ENCODE measurements at regions not wholly inside any gene's neighbourhood (a gene's known extent, or its start where the extent isn't known, plus 50 kb on each side); places are given as distances from the start of the nearest gene placed in this dataset.
A peak's percentile ranks its signal among the peaks of the same experiment; 100 is the strongest.

DNA sequence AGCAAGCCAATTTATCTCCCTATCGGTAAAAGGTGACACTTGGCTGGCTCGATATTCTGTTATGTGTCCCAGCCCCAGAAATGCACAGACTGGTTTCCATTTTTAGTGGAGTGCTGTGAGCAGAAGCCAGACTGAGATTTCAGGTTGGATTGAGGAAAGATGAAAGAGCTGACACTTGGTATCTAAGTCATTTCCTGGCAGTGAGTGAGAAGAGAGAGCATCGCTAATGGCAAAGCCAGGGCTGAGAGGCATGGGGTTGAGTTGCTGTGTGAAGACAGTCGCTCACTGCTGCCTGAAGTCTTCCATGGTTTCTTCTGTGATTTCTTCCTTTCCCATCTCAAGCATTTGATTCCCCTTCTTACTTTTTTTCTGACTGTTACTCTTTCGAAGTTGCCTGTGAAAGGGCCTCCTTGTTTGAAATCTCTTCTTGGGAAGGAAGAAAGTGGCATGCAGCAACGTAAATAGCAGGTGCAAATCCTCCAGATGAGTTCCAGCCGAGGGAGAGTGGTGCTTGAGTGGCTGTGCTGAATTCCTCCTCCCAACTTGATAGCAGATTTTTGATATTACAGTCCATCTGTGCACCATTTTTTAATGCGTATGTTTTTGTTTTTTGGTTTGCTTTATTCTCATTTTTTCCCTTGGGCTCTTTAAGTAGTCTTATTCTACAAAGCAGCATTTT, 109.2 kb upstream of the LIMCH1 start:
- peak; percentile 43 for DNase-seq (ENCODE audit: low spot score)

DNA sequence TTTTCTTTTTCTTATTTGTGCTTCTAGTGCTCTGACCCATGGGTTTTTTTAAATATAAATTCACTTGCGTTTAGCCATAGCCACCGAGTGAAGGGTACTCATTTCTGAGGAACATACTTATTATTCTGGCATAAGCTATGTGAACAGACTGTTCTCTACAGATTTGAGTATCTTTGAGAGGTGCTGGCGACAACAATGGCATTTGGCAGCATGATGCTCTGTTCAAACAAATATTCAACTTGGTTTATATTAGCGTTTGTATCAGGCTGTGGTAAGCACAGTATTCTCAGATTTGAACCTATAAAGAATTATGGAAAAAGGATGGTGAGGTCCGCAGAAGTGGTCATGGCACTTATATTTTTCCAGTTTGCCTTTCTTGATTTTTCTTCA, 108.7 kb upstream of the LIMCH1 start:
- DNase-seq (ENCODE audit: low spot score): no peak

DNA sequence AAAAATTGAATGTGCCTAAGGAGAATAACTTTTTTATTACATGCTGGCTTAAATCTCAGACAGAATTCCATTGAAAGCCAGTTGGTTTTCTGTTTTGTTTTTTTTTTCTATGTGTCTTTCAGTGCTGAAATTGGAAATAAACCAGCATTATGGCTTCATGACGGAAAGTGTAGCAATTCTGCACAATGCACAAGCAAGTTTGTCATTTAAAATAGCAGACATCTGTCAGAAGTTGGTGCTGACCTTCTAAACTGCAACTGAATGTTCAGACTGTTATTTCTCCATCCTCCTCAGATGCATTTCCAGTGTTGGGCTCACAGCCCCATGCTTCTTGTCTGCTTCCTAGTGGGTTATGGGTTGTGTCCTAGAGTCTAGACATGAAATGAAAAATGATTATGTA, 107.2 kb upstream of the LIMCH1 start:
- no peak for DNase-seq (ENCODE audit: low spot score)

DNA sequence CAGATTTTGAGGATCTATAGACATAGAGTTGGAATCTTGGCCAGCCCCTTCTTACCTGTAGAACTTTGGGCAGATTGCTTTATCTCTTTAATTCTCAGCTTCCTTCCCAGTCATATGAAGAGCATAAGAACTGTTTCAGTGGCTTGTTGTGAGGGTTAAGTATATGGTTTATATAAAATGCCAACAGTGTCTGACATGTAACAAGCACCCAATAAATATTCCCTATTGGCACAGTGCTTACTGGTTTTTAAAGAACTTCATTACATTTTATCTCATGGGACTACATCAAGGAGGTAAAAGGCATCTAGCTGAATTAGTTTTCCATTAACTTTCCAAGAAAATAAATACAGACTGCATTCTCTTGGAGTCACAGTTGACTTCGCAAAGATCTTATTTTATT, 106.7 kb upstream of the LIMCH1 start:
- no peak for DNase-seq (ENCODE audit: low spot score)

DNA sequence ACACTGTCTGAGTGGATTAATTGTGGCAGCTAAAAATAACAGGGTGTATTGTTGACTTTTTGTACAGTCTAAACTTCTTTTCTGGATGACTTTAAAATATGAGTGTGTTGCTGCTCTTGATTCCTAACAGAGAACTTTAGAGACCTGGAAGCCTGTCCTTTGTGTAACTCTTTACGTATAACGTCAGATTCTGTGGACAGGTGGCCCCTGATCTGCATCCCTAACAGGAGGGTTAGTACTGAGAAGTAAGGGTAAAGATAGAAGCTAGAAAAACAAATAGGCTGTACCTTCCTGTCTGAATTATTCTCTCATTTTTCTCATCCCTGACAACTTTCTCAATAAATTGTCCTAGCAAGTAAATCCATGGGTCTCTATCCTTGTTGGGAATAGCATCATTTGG, 105.7 kb upstream of the LIMCH1 start:
- no peak for DNase-seq (ENCODE audit: low spot score)

DNA sequence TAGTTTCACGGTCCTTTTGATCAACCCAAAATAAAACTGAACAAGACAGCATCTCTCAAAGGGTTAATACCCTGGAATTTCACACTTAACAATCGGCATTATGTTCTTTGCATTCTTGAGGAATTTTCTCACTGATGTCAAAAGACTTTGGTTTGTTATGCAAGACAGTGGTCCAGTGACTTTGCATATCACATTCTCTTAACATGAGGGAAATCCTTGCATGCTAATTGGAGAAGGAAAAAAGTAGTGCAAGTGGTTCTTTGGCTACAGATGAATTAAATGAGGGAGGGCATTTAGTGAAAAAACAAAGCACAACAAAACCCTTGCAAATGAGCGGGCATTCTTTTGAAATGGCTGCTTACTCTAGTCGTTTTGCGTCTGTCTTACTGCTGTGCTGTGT, 105.1 kb upstream of the LIMCH1 start:
- DNase-seq (ENCODE audit: low spot score): no peak

DNA sequence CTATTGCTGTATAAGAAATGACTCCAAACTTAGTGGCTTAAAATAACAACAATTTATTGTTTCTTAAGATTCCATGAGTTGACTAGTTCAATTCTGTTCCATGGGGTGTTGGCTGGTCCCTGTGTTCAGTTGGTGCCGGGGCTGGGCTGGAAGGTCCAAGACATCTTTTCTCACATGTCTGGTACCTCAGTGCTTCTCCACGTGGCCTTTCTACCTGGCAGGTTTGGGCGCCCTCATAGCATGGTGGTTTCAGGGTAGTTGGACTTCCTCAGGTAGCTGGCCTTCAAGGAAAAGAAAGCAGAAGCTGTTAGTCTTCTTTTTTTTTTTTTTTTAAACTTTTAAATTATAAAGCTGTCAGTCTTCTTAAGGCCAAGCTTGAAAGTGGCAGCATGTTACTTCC, 104.6 kb upstream of the LIMCH1 start:
- no peak for DNase-seq (ENCODE audit: low spot score)

DNA sequence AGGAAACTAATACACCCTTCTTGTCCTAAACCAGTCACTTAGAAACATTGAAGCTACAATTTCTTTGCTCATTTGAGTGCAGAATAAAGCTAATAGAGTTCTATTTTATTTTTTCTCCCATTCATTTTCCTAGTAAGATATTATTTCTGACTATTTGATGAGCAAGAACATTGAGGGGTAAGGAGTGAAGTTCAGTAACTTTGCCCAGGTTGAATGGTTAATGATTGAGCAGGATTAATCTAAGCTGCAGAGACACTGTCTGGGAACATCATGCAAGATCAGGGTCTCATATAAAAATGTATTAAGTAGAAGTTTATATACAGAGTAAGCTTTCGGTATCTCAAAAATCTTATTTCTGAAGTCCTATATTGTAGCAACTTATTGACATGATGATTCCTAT, 102.4 kb upstream of the LIMCH1 start:
- no peak for DNase-seq (ENCODE audit: low spot score)

DNA sequence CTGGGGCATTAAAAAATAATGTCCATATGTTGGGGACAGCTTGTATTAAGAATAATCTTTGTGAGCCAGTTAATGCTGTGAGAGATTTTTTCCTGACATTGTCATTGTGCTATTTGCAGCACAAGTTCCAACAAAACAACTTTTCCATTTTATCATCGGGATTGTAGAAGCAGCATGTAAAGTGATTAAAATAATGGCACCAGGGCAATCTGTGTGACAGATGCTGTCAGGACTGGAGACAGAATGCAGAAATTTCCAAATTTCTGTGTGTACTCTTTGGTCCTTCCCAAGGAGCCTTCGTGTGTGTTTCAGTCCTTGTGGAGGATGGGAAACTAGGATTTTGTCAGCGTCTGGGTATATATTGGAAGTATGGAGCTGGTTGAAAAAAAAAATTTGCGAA, 101.5 kb upstream of the LIMCH1 start:
- DNase-seq (ENCODE audit: low spot score): no peak

DNA sequence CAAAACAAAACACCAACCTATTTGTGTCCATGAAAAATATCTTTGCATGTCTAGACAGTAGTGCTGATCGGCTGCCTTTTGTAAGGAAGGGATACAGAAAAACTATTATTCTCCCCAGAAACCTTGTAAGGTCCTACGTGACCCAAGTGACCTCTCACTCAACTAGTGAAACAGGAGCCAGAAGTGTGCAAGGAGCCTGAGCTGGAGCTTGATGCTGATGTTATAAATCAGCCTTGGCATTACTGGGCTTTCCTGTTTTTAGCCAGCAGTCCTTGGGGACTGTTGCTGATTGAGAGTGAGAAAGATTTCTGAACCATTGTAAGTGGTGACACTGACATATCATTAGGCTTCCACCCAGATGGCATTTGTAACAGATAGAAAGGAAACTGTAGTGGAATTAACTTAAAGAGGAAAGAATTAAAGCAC, 100.8 kb upstream of the LIMCH1 start:
- DNase-seq (ENCODE audit: low spot score): peak; percentile 55

DNA sequence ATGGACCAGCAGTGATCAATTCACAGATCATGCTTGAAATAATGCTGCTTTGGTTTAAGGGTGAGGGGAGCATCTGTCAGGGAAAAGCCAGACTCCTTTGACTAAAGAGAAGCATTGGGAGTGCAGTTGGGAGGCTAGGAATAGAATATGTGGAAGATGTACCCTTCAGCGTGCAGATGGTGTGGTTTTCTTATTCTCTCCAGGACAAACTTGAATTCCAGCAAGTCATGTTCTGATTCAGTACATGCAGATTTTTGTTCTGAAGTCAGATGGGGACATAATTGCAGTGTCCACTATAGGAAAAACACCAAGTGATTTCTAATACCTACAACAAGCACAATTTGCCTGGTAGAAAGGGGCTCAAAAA, 99.0 kb upstream of the LIMCH1 start:
- no peak for DNase-seq (ENCODE audit: low spot score)

DNA sequence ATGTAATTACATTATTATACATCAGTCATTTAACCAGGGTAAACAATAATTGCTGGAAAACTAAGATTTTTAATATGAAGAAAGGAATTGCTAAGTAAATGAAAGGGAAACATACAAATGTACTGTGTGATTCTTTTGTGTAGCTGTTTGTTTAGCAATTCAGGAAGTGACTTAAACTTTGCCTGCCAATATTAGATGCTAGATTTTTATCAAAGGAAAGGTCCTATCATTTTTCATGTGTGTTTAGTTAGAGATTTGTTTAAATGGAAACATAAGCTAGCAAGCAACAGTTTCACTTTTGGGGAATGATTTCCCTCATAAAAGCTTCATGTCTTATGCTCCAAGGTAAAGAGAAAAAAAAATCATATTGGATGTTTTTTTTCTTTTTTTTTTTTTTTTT, 95.1 kb upstream of the LIMCH1 start:
- DNase-seq (ENCODE audit: low spot score): no peak

DNA sequence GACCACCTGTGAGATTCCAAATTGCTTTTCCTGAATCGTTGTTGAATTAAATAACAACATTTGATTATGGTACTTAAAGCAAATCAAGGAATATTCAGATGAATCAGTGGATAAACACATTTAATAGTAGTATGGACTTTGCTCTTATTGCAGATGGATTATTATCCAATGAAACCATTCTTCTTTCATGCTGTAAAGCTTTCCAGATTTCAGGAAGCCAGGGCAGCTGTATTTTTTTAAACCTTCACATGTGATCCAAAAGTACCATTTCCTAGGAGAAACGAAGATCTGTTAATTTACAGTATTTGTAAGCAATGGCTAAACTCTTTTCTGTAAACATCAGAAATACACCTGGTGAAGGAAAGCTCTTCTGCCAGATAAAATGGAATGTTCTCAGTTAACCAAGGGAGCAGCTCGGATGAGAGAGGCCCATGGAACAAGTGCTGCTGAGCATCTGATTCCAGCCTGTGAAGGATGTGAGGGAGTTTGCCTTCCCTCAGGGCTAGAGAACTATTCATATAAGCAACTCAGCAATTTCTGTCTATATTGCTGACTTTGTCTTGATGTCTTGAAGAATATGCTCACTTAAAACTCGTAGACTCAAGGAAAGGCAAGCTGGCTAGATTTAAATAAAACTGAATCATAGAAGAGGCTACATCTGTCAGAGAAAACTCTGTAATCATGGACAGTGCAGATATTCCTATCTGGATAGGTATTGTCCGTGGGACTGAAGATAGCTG, 94.4 kb upstream of the LIMCH1 start:
- no peak for DNase-seq (ENCODE audit: low spot score)

DNA sequence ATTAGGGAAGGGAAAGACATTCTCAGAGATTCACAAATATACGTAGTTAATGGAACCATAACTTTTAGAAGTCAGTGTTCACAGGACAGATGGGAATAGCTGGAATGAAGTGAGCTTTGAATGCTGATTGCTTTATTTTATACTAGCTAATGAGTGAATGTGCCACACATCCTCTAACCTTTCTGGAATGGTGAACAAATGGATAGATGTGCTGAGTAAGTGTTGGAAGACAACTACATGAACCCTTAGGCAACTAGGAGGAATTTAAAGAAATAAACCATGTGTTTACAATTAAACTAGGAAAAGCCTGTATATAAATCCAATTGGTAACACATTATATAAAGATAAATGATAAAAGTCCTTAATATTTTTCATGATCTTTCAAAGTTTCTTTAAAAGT, 91.6 kb upstream of the LIMCH1 start:
- no peak for DNase-seq (ENCODE audit: low spot score)

DNA sequence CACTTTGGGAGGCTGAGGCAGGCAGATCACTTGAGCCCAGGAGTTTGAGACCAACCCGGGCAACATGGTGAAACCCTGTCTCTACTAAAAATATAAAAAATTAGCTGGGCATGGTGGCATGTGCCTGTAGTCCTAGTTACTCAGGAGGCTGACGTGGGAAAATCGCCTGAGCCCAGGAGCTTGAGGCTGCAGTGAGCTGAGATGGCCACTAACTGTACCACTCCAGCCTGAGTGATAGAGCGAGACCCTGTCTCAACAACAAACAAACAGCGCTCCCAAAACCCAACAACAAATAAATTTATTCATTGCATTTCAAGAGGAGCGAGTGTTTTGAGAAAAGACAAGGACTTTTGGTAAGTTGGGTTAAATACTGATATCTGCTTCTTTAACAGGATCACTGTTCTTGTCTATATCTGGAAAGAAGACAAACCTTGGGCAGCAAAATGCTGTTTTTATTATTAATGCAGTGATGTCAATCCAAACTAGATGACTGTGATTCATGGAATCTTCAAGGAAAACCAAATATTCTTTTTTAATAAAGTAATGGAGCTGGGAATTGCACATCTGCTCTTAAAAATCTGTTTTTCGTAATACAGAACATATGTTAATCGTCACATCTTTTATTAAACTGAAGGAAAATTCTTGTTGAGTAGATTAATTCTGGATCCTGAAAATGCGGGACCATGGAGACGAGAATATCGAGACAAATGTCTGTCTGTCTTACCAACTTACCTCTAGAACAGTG, 90.8 kb upstream of the LIMCH1 start:
- DNase-seq (ENCODE audit: low spot score): no peak

DNA sequence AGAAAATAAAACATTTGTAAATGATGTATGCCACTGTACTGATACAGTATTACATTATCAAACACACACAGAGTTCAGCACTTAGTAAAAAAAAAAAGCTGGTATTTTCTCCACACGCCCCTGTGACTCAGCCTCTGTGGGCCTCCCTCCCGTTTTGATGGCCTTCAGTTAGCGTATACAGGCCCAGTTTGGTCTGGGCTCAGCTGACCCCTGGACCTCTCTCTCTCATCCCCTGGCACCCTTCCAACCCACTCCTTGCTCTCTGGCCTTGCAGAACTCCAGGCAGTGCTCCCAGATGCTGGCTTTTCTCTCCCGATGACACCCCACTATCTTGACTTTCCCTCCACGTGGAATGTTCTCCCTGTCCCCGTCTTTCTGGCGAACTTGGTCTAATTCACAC, 89.0 kb upstream of the LIMCH1 start:
- DNase-seq (ENCODE audit: low spot score): no peak

DNA sequence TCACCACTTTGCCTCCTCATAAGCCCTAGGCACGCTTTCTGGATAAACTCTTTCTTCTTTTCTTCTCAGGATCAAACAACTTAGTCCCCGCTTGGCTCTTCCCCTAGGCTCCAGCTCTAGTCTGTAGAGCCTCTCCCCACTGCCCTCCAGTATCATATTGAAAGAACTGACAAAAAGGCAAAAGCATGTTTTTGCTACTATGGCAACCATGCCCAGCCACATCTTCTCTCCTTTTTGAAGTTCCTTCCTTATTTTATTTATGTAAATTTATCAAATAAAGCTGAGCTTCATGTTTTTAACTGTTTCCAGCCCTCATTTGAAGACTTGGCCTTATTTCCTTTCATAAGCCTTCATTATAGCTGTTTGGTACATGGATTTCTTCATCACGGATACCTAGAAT, 86.0 kb upstream of the LIMCH1 start:
- DNase-seq (ENCODE audit: low spot score): no peak

DNA sequence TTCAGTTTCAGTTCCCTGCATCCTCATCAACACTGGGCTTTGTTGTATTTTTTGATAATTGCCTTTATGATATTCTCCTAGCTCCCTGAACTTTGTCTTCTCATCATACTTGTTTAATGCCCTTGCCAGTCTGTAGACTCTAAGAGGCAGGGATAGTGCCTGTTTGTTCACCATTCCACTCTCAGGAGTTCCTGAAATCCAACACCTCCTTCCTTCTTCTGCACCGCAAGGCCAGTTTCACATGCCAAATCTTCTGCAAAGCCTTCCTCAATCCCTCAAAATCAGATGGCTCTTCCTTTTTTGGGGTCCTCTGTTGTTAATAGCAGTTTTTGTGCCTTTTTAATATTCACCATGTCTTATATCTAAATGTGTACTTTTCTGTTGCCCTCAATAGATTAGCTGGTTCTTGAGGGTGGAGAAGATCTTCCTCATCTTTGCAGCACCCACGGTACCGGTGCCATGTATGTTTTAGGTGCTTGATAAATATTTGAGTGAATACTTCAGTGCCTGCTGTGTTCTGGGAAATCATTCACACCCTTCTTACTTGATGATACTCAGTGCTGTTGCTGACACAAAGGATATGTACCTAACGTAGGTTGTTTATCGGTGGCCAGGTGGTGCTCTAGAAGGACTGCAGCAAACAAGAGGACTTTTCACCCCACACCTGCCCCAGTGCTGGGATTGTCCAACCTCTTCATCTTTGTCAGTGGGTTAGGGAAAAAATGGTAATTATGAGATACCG, 85.3 kb upstream of the LIMCH1 start:
- DNase-seq (ENCODE audit: low spot score): no peak

DNA sequence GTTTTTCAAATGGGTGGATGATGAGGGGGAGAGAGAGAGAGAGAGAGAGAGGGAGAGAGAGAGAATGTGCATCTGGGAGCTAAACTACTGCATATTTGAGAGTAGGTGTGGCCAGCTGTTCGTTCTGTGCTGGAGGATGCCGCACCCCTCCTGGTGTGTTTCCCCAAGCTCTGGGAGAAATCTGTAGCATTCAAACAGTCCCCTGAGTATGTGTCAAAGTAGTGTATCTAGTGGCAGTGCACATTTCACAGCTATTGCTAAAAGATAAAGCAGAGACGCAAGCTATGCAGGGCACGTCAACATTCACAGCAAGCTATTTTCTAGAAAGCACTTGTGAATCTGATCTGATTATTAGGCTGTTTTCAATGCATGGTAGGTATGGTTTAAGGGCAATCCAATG, 83.5 kb upstream of the LIMCH1 start:
- DNase-seq (ENCODE audit: low spot score): no peak

DNA sequence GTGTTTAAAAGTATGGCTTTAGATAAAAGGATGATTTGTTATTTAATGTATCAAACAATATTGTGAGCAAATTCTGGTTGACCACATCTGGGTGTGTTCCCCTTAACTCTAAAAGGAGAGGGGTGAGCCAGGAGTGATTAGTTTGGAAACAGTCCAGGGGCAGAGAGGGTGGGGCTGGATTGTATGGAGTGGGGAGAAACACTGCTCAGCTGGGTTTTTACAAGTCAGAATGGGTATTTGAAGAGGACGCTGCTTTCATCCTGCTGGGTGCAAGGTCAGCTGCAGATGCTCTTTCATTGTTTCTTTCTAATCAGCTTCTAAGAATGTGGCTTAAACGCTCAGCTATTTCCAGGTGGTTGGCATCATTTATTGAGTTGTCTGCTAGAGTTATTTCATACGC, 82.8 kb upstream of the LIMCH1 start:
- no peak for DNase-seq (ENCODE audit: low spot score)

DNA sequence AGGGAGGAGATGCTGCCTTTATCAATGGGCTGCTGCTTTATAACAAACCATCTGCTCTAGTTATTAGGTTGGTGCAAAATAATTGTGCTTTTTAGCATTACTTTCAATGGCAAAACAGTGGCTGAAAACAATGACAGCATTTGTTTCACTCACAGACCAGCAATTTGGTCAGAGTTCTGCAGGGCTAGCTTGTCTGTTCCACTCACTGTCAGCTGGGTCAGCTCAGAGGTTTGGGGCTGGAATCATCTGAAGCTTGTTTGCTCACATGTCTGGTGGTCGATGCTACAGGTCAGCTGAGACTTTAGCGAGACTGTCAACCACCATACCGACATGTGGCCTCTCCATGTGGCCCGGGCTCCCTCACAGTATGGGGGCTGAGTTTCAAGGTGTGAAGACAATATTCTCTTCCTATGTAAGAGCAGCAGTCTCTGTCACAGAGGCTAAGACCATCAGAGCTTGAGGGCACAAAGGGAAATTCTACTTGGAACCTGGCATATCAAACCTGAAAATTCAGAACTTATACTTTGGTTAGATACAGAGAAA, 81.3 kb upstream of the LIMCH1 start:
- DNase-seq (ENCODE audit: low spot score): no peak

DNA sequence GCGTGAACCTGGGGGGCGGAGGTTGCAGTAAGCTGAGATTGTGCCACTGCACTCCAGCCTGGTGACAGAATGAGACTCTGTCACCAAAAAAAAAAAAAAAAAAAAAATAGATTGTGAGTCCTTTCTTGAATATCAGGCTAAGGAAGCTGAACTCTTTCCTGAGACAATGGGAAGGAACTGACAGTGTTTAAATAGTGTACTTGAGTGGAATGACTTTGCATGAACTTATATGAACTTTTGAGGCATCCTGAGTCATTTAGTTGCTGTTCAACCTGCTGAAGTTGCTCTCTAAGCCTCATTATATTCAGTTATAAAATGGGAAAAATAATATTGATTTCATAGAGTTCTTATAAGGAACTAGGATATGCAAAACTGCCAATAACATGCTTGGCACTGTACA, 79.3 kb upstream of the LIMCH1 start:
- no peak for DNase-seq (ENCODE audit: low spot score)

Measured in D341Med (cell line).